Calu3 (cell line): ENCODE measurements at regions not wholly inside any gene's neighbourhood (a gene's known extent, or its start where the extent isn't known, plus 50 kb on each side); places are given as distances from the start of the nearest gene placed in this dataset.
"Not testable (repeated sequence)": the region's sequence is repeated elsewhere in the genome, so short reads cannot be mapped to it uniquely, and the experiment has no call there.

Experiments used
- BruUV-seq: library from RNA; stranded (reverse); fragments of 400-500 nt; replicated peaks from 2 replicates; lab custom pipeline; 2021; lab: Mats Ljungman, UMichigan
- CTCF ChIA-PET: fragments of 300-600 bp; sonication (Branson Sonifier 250); formaldehyde crosslinking; loops from one replicate; lab custom pipeline; 2022; ENCODE audit warnings: antibody characterized with exemption; lab: Charles Lee
- DNase-seq: peaks from one replicate; pipeline ENCODE4 v3.0.0; 2022
- H3K27ac Mint-ChIP-seq: one replicate; pipeline ENCODE4 v1.8.0; 2022; ENCODE audit warnings: mixed read lengths; ENCODE audit not compliant: unreplicated experiment
- H3K27me3 Mint-ChIP-seq: one replicate; pipeline ENCODE4 v1.8.0; 2022; ENCODE audit warnings: mixed read lengths; ENCODE audit not compliant: unreplicated experiment
- H3K36me3 Mint-ChIP-seq: one replicate; pipeline ENCODE4 v1.8.0; 2022; ENCODE audit warnings: mild to moderate bottlenecking, moderate library complexity, mixed read lengths; ENCODE audit not compliant: insufficient read depth, unreplicated experiment
- H3K4me1 Mint-ChIP-seq: one replicate; pipeline ENCODE4 v1.8.0; 2022; ENCODE audit warnings: mild to moderate bottlenecking, low read depth, mixed read lengths; ENCODE audit not compliant: unreplicated experiment
- H3K4me3 Mint-ChIP-seq: one replicate; pipeline ENCODE4 v1.8.0; 2022; ENCODE audit warnings: mild to moderate bottlenecking, low read depth, moderate library complexity, mixed read lengths; ENCODE audit not compliant: unreplicated experiment
- H3K9me3 Mint-ChIP-seq: one replicate; pipeline ENCODE4 v1.8.0; 2022; ENCODE audit warnings: low read depth, mixed read lengths; ENCODE audit not compliant: unreplicated experiment
- CTCF ChIP-seq: fragments of 200-600 bp; IDR thresholded peaks from one replicate; pipeline ENCODE4 v1.8.0; 2022; ENCODE audit warnings: antibody characterized with exemption; ENCODE audit not compliant: unreplicated experiment
- intact Hi-C: fragments of 100-400 bp; cut with micrococcal nuclease; formaldehyde crosslinking; loops from one replicate; pipeline ENCODE4 v1.10.0; 2022; ENCODE audit not compliant: unreplicated experiment

- Mint-ChIP-seq H3K36me3 (no peaks in the 10 kb centered on the region), H3K27me3 (no peaks in the 10 kb centered on the region), H3K27ac (no peak overlapping the region), H3K9me3 (no peaks in the 10 kb centered on the region), H3K4me3 (no peak overlapping the region), H3K4me1 (no peaks in the 10 kb centered on the region)
- CTCF ChIA-PET, result no interaction called here
- BruUV-seq, result no TSS peak
- intact Hi-C loops, result no loop called here
- DNase-seq, result no peak
- no peak for TF ChIP-seq CTCF
Measured at GRCh38 chr4:129261584-129261983, 165.6 kb downstream of the C4orf33 start.

GRCh38 chr4:129264008-129264657 lies 168.2 kb downstream of the C4orf33 start:
- Mint-ChIP-seq H3K9me3 (no peaks in the 10 kb centered on the region), H3K4me1 (no peaks in the 10 kb centered on the region), H3K36me3 (no peaks in the 10 kb centered on the region), H3K27me3 (no peaks in the 10 kb centered on the region), H3K27ac (no peak overlapping the region), H3K4me3 (no peak overlapping the region)
- CTCF ChIA-PET, result interaction anchor here (0.5 kb wide), 1 partner anchor 373 kb away, joined by 3 read pairs; no protein-coding TSS in a partner anchor
- BruUV-seq, result no TSS peak
- intact Hi-C loops, result no loop called here
- TF ChIP-seq CTCF, result no peak
- no peak for DNase-seq

- H3K27me3 Mint-ChIP-seq, result no peaks in the 10 kb centered on the region
- no TSS peak for BruUV-seq
- H3K9me3 Mint-ChIP-seq, result no peaks in the 10 kb centered on the region
- TF ChIP-seq CTCF, result no peak
- no peak overlapping the region for H3K27ac Mint-ChIP-seq
- CTCF ChIA-PET, result no interaction called here
- H3K4me1 Mint-ChIP-seq, result no peaks in the 10 kb centered on the region
- no peak overlapping the region for H3K4me3 Mint-ChIP-seq
- no peak for DNase-seq
- intact Hi-C loops, result no loop called here
- H3K36me3 Mint-ChIP-seq, result no peaks in the 10 kb centered on the region
Measured at GRCh38 chr4:129278868-129279267, 182.9 kb downstream of the C4orf33 start.

GRCh38 chr4:129282293-129282692 lies 186.3 kb downstream of the C4orf33 start:
- no peak for DNase-seq
- no peak overlapping the region for H3K4me3 Mint-ChIP-seq
- intact Hi-C loops, result no loop called here
- H3K36me3 Mint-ChIP-seq, result no peaks in the 10 kb centered on the region
- CTCF ChIA-PET, result no interaction called here
- no TSS peak for BruUV-seq
- H3K27me3 Mint-ChIP-seq, result no peaks in the 10 kb centered on the region
- no peaks in the 10 kb centered on the region for H3K9me3 Mint-ChIP-seq
- no peak for TF ChIP-seq CTCF
- H3K4me1 Mint-ChIP-seq, result no peaks in the 10 kb centered on the region
- H3K27ac Mint-ChIP-seq, result no peak overlapping the region

- DNase-seq, result not testable (repeated sequence)
Measured at GRCh38 chr4:129292194-129292593, 196.2 kb downstream of the C4orf33 start.

More at GRCh38 chr4:129292194-129292593, 196.2 kb downstream of the C4orf33 start:
- BruUV-seq, H3K4me3 Mint-ChIP-seq, CTCF ChIA-PET, H3K27me3 Mint-ChIP-seq, H3K36me3 Mint-ChIP-seq, H3K4me1 Mint-ChIP-seq, H3K9me3 Mint-ChIP-seq, H3K27ac Mint-ChIP-seq, intact Hi-C loops: not testable (repeated sequence)
